GM12878 (cell line): ENCODE measurements at regions not wholly inside any gene's neighbourhood (a gene's known extent, or its start where the extent isn't known, plus 50 kb on each side); places are given as distances from the start of the nearest gene placed in this dataset.

ENCODE experiments used
- ATAC-seq: fragments of 200-7000 bp; cut with Tn5 transposase; 3 replicates; pipeline ENCODE4 v1.9.1; 2020; ENCODE audit warnings: mild to moderate bottlenecking, moderate library complexity
- BruUV-seq: library from RNA; stranded (reverse); fragments of 400-500 nt; replicated peaks from 2 replicates; lab custom pipeline; 2021; lab: Mats Ljungman, UMichigan
- CTCF ChIA-PET: fragments of 300-600 bp; sonication (Branson Sonifier 250); formaldehyde crosslinking; extraction: SDS; loops from one replicate; lab custom pipeline; 2021; ENCODE audit warnings: inconsistent platforms; lab: Yijun Ruan, JAX
- POLR2A ChIA-PET: fragments of 350-600 bp; formaldehyde crosslinking; extraction: SDS; loops from one replicate; lab custom pipeline; 2021; ENCODE audit warnings: inconsistent platforms; lab: Charles Lee
- RAD21 ChIA-PET: fragments of 300-600 bp; sonication (Branson Sonifier 250); formaldehyde crosslinking; loops from one replicate; lab custom pipeline; 2023; ENCODE audit warnings: antibody characterized with exemption; ENCODE audit not compliant: unreplicated experiment; lab: Charles Lee
- SMC1A ChIA-PET: fragments of 300-600 bp; sonication (Branson Sonifier 250); formaldehyde crosslinking; loops from one replicate; lab custom pipeline; 2023; ENCODE audit not compliant: unreplicated experiment, uncharacterized antibody; lab: Charles Lee
- DNase-seq: peaks from one replicate; pipeline ENCODE4 v3.0.0-alpha.2; 2011; ENCODE audit warnings: low read depth, low spot score
- FAIRE-seq: peaks from 3 replicates; lab custom pipeline; 2011; peaks lifted over from hg19 to GRCh38; lab: Jason Lieb, UNC
- H2AFZ ChIP-seq: 2 replicates; pipeline ENCODE4 v1.6.0; 2011; ENCODE audit warnings: low read depth, low read length, control low read depth; ENCODE audit not compliant: control insufficient read depth
- H3K27ac ChIP-seq: 2 replicates; pipeline ENCODE4 v1.5.1; 2011; ENCODE audit warnings: control low read depth; ENCODE audit not compliant: control insufficient read depth, insufficient read depth
- H3K27me3 ChIP-seq, 2 experiments: replicated peaks in 1 of 2; 2 replicates each; pipeline versions ENCODE4 v1.6.0 to v1.6.1; 2011; ENCODE audit warnings: low read length in 1 of 2; ENCODE audit not compliant: control insufficient read depth in 2 of 2, insufficient read depth in 2 of 2
- H3K36me3 ChIP-seq, 2 experiments: 2 replicates each; pipeline ENCODE4 v1.5.1; 2011; ENCODE audit warnings: low read length in 1 of 2; ENCODE audit not compliant: control insufficient read depth in 2 of 2, insufficient read depth in 2 of 2
- H3K4me1 ChIP-seq: 2 replicates; pipeline ENCODE4 v1.6.1; 2011; ENCODE audit warnings: mild to moderate bottlenecking, low read length, moderate library complexity, mixed read lengths; ENCODE audit not compliant: control insufficient read depth, insufficient read depth
- H3K4me2 ChIP-seq: 2 replicates; pipeline ENCODE4 v1.6.0; 2011; ENCODE audit warnings: control low read depth; ENCODE audit not compliant: control insufficient read depth, insufficient read depth
- H3K4me3 ChIP-seq: fragments of 200-600 bp; sonication (generic); 2 replicates; pipeline ENCODE4 v1.5.1; 2016
- H3K79me2 ChIP-seq: 2 replicates; pipeline ENCODE4 v1.6.0; 2011; ENCODE audit warnings: low read length; ENCODE audit not compliant: control insufficient read depth, insufficient read depth
- H3K9ac ChIP-seq: 2 replicates; pipeline ENCODE4 v1.8.0; 2011; ENCODE audit warnings: low read length, control low read depth, mixed read lengths; ENCODE audit not compliant: control insufficient read depth, insufficient read depth
- H3K9me3 ChIP-seq: replicated peaks from 3 replicates; pipeline ENCODE4 v1.5.1; 2011; ENCODE audit warnings: mild to moderate bottlenecking, low read length; ENCODE audit not compliant: control insufficient read depth, insufficient read depth
- H4K20me1 ChIP-seq: 2 replicates; pipeline ENCODE4 v1.6.0; 2011; ENCODE audit not compliant: control insufficient read depth, insufficient read depth
- BCL11A ChIP-seq: IDR thresholded peaks from 2 replicates; pipeline ENCODE4 v1.6.1; 2011; ENCODE audit warnings: low read depth, low read length
- CBFB ChIP-seq: IDR thresholded peaks from 2 replicates; pipeline ENCODE4 v1.6.1; 2016; ENCODE audit warnings: antibody characterized with exemption, low read depth
- EED ChIP-seq: sonication (generic); IDR thresholded peaks from 2 replicates; pipeline ENCODE4 v1.6.1; 2016; ENCODE audit warnings: antibody characterized with exemption, low read depth
- EGR1 ChIP-seq, 2 experiments: IDR thresholded peaks; 1 replicate in 1 of 2; 2 replicates in 1 of 2; pipeline ENCODE4 v1.6.1; 2011 to 2012; ENCODE audit warnings: low read depth in 2 of 2, low read length in 2 of 2, borderline replicate concordance in 1 of 2, mild to moderate bottlenecking in 1 of 2, moderate library complexity in 1 of 2
- JUND ChIP-seq: IDR thresholded peaks from 2 replicates; pipeline ENCODE4 v1.6.1; 2012; ENCODE audit warnings: low read depth, mild to moderate bottlenecking, low read length, improper control_type of control experiment, moderate library complexity
- LARP7 ChIP-seq: fragments of 450-650 bp; IDR thresholded peaks from 2 replicates; pipeline ENCODE4 v1.6.1; 2017; ENCODE audit warnings: mild to moderate bottlenecking
- MTA3 ChIP-seq: IDR thresholded peaks from 2 replicates; pipeline ENCODE4 v1.6.1; 2012; ENCODE audit warnings: low read length, inconsistent platforms, borderline replicate concordance
- PAX8 ChIP-seq: fragments of 450-650 bp; IDR thresholded peaks from 2 replicates; pipeline ENCODE4 v1.6.1; 2017; ENCODE audit warnings: mild to moderate bottlenecking, moderate library complexity
- RB1 ChIP-seq: fragments of 450-650 bp; formaldehyde crosslinking; IDR thresholded peaks from 2 replicates; pipeline ENCODE4 v1.6.1; 2017; ENCODE audit warnings: mild to moderate bottlenecking, borderline replicate concordance
- RBBP5 ChIP-seq: fragments of 200-600 bp; sonication (generic); conservative IDR thresholded peaks from 2 replicates; pipeline ENCODE4 v1.6.1; 2016
- SMARCA5 ChIP-seq: fragments of 450-650 bp; IDR thresholded peaks from 2 replicates; pipeline ENCODE4 v1.6.1; 2017; ENCODE audit warnings: mild to moderate bottlenecking
- ZNF217 ChIP-seq: fragments of 450-650 bp; IDR thresholded peaks from 2 replicates; pipeline ENCODE4 v1.6.1; 2017; ENCODE audit warnings: antibody characterized with exemption, mild to moderate bottlenecking
- WGBS: methylation state at CpG from one replicate; pipeline ENCODE4 v1.1.6; 2016; ENCODE audit warnings: low lambda C conversion rate; ENCODE audit not compliant: insufficient replicate concordance, insufficient coverage; ENCODE audit errors: missing lambda C conversion rate; 5-methylcytosine and 5-hydroxymethylcytosine counted together
- in situ Hi-C: fragments of 300-500 bp; cut with MboI; formaldehyde crosslinking; loops from 9 replicates; pipeline ENCODE4 v1.14.3; 2018; ENCODE audit warnings: mixed read lengths
- intact Hi-C: fragments of 100-400 bp; cut with micrococcal nuclease; formaldehyde crosslinking; loops from one replicate; pipeline ENCODE4 v1.14.2; 2022; ENCODE audit not compliant: unreplicated experiment
- TF ChIP-seq, protein P1 (sequence below): IDR thresholded peaks from 2 replicates; pipeline ENCODE4 v1.6.1; 2012; ENCODE audit warnings: low read length, inconsistent platforms
- TF ChIP-seq, protein P2 (sequence below): fragments of 450-650 bp; conservative IDR thresholded peaks from 2 replicates; pipeline ENCODE4 v1.6.1; 2017; ENCODE audit warnings: mild to moderate bottlenecking, moderate library complexity
- TF ChIP-seq, protein P3 (sequence below): fragments of 450-650 bp; IDR thresholded peaks from 2 replicates; pipeline ENCODE4 v1.6.1; 2017; ENCODE audit warnings: mild to moderate bottlenecking, low read depth, inconsistent platforms; ENCODE audit not compliant: poor library complexity, severe bottlenecking
- TF ChIP-seq, protein P4 (sequence below): fragments of 450-650 bp; IDR thresholded peaks from 2 replicates; pipeline ENCODE4 v1.6.1; 2017; ENCODE audit warnings: low read depth, mild to moderate bottlenecking, moderate library complexity
- TF ChIP-seq, protein P5 (sequence below): fragments of 450-650 bp; IDR thresholded peaks from 2 replicates; pipeline ENCODE4 v1.6.1; 2017; ENCODE audit warnings: antibody characterized with exemption, mild to moderate bottlenecking, moderate library complexity

DNA sequence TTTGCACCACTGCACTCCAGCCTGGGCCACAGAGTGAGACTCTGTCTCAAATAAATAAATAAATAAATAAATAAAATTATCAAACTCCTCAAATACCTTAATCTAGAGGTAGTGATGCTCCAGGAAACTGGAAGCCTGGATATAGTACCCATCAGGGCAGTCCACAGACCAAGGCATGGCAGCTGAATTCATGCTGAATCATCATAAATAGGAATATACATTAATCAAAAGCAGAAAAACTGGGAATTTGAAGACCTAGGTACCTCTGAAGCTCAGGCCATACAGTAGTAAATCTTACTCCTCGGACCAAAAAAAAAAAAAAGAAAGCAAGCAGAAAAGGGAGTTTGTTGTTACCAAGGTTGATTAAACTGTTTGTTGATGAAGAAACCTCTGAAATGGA is 184.2 kb upstream of the CHODL start:
- no peaks in the 10 kb centered on the region for H3K4me1 ChIP-seq
- in situ Hi-C loops = no loop called here
- WGBS = no CpG with 5 or more reads among the region's 1 CpG
- ChIA-PET POLR2A (no interaction called here), SMC1A (no interaction called here), RAD21 (no interaction called here), CTCF (no interaction called here)
- H2AFZ ChIP-seq = no peak overlapping the region
- intact Hi-C loops = no loop called here
- no peak for ATAC-seq
- no peak for DNase-seq
- no peak overlapping the region for H3K4me3 ChIP-seq
- H3K9me3 ChIP-seq = no peaks in the 10 kb centered on the region
- no peaks in the 10 kb centered on the region for H3K36me3 ChIP-seq
- no peaks in the 10 kb centered on the region for H3K27me3 ChIP-seq
- no peak overlapping the region for H3K27ac ChIP-seq
- H4K20me1 ChIP-seq = no peaks in the 10 kb centered on the region
- no TSS peak for BruUV-seq
- H3K79me2 ChIP-seq = no peaks in the 10 kb centered on the region
- no peak for FAIRE-seq
- H3K9ac ChIP-seq = no peak overlapping the region
- no peak overlapping the region for H3K4me2 ChIP-seq
- TF ChIP-seq EED = no peak
- no peak for TF ChIP-seq CBFB
- no peak for TF ChIP-seq BCL11A
- TF ChIP-seq, protein P1, sequence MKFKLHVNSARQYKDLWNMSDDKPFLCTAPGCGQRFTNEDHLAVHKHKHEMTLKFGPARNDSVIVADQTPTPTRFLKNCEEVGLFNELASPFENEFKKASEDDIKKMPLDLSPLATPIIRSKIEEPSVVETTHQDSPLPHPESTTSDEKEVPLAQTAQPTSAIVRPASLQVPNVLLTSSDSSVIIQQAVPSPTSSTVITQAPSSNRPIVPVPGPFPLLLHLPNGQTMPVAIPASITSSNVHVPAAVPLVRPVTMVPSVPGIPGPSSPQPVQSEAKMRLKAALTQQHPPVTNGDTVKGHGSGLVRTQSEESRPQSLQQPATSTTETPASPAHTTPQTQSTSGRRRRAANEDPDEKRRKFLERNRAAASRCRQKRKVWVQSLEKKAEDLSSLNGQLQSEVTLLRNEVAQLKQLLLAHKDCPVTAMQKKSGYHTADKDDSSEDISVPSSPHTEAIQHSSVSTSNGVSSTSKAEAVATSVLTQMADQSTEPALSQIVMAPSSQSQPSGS = no peak
- TF ChIP-seq PAX8 = no peak
- TF ChIP-seq, protein P2, sequence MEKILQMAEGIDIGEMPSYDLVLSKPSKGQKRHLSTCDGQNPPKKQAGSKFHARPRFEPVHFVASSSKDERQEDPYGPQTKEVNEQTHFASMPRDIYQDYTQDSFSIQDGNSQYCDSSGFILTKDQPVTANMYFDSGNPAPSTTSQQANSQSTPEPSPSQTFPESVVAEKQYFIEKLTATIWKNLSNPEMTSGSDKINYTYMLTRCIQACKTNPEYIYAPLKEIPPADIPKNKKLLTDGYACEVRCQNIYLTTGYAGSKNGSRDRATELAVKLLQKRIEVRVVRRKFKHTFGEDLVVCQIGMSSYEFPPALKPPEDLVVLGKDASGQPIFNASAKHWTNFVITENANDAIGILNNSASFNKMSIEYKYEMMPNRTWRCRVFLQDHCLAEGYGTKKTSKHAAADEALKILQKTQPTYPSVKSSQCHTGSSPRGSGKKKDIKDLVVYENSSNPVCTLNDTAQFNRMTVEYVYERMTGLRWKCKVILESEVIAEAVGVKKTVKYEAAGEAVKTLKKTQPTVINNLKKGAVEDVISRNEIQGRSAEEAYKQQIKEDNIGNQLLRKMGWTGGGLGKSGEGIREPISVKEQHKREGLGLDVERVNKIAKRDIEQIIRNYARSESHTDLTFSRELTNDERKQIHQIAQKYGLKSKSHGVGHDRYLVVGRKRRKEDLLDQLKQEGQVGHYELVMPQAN = no peak
- no peak for TF ChIP-seq SMARCA5
- TF ChIP-seq MTA3 = no peak
- no peak for TF ChIP-seq JUND
- TF ChIP-seq EGR1 (IDR thresholded peaks at IDR 0.05; ENCODE audit: borderline replicate concordance in 1 of 2, low read depth in 2 of 2, low read length in 2 of 2) = no peak
- no peak for TF ChIP-seq RBBP5
- TF ChIP-seq, protein P3, sequence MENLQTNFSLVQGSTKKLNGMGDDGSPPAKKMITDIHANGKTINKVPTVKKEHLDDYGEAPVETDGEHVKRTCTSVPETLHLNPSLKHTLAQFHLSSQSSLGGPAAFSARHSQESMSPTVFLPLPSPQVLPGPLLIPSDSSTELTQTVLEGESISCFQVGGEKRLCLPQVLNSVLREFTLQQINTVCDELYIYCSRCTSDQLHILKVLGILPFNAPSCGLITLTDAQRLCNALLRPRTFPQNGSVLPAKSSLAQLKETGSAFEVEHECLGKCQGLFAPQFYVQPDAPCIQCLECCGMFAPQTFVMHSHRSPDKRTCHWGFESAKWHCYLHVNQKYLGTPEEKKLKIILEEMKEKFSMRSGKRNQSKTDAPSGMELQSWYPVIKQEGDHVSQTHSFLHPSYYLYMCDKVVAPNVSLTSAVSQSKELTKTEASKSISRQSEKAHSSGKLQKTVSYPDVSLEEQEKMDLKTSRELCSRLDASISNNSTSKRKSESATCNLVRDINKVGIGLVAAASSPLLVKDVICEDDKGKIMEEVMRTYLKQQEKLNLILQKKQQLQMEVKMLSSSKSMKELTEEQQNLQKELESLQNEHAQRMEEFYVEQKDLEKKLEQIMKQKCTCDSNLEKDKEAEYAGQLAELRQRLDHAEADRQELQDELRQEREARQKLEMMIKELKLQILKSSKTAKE = no peak
- no peak for TF ChIP-seq RB1
- TF ChIP-seq ZNF217 = no peak
- TF ChIP-seq, protein P4, sequence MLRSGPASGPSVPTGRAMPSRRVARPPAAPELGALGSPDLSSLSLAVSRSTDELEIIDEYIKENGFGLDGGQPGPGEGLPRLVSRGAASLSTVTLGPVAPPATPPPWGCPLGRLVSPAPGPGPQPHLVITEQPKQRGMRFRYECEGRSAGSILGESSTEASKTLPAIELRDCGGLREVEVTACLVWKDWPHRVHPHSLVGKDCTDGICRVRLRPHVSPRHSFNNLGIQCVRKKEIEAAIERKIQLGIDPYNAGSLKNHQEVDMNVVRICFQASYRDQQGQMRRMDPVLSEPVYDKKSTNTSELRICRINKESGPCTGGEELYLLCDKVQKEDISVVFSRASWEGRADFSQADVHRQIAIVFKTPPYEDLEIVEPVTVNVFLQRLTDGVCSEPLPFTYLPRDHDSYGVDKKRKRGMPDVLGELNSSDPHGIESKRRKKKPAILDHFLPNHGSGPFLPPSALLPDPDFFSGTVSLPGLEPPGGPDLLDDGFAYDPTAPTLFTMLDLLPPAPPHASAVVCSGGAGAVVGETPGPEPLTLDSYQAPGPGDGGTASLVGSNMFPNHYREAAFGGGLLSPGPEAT = no peak
- TF ChIP-seq, protein P5, sequence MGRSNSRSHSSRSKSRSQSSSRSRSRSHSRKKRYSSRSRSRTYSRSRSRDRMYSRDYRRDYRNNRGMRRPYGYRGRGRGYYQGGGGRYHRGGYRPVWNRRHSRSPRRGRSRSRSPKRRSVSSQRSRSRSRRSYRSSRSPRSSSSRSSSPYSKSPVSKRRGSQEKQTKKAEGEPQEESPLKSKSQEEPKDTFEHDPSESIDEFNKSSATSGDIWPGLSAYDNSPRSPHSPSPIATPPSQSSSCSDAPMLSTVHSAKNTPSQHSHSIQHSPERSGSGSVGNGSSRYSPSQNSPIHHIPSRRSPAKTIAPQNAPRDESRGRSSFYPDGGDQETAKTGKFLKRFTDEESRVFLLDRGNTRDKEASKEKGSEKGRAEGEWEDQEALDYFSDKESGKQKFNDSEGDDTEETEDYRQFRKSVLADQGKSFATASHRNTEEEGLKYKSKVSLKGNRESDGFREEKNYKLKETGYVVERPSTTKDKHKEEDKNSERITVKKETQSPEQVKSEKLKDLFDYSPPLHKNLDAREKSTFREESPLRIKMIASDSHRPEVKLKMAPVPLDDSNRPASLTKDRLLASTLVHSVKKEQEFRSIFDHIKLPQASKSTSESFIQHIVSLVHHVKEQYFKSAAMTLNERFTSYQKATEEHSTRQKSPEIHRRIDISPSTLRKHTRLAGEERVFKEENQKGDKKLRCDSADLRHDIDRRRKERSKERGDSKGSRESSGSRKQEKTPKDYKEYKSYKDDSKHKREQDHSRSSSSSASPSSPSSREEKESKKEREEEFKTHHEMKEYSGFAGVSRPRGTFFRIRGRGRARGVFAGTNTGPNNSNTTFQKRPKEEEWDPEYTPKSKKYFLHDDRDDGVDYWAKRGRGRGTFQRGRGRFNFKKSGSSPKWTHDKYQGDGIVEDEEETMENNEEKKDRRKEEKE = no peak
- TF ChIP-seq LARP7 = no peak
